A673 (cell line): ENCODE measurements at regions not wholly inside any gene's neighbourhood (a gene's known extent, or its start where the extent isn't known, plus 50 kb on each side); places are given as distances from the start of the nearest gene placed in this dataset.

Source experiments
- BruUV-seq: library from RNA; stranded (reverse); fragments of 400-500 nt; replicated peaks from 2 replicates; lab custom pipeline; 2021; lab: Mats Ljungman, UMichigan
- CTCF ChIA-PET: fragments of 300-600 bp; sonication (Branson Sonifier 250); formaldehyde crosslinking; loops from one replicate; lab custom pipeline; 2022; ENCODE audit warnings: antibody characterized with exemption; lab: Charles Lee
- POLR2A ChIA-PET: fragments of 300-600 bp; sonication (Branson Sonifier 250); formaldehyde crosslinking; loops from one replicate; lab custom pipeline; 2022; ENCODE audit warnings: antibody characterized with exemption; ENCODE audit not compliant: low non-redundant PET; lab: Charles Lee
- DNase-seq: peaks from one replicate; pipeline ENCODE4 v3.0.0-alpha.2; 2015; ENCODE audit warnings: low spot score
- H3K27ac ChIP-seq: fragments of 200-600 bp; sonication (generic); 2 replicates; pipeline ENCODE4 v1.5.1; 2016; ENCODE audit warnings: mixed run types, low read depth, mild to moderate bottlenecking, mixed read lengths, antibody characterized with exemption, low read length; ENCODE audit not compliant: poor library complexity, severe bottlenecking
- H3K27me3 ChIP-seq: fragments of 200-600 bp; sonication (generic); replicated peaks from 2 replicates; pipeline ENCODE4 v1.6.1; 2017; ENCODE audit warnings: mixed run types, low read depth, mild to moderate bottlenecking, mixed read lengths, antibody characterized with exemption, low read length; ENCODE audit not compliant: insufficient read depth, poor library complexity
- H3K36me3 ChIP-seq: fragments of 200-600 bp; sonication (generic); 2 replicates; pipeline ENCODE4 v1.6.1; 2016; ENCODE audit warnings: mixed run types, mild to moderate bottlenecking, mixed read lengths, antibody characterized with exemption, low read length; ENCODE audit not compliant: insufficient read depth, poor library complexity, severe bottlenecking
- H3K4me1 ChIP-seq: fragments of 200-600 bp; sonication (generic); 2 replicates; pipeline ENCODE4 v1.6.1; 2017; ENCODE audit warnings: mixed run types, mild to moderate bottlenecking, mixed read lengths, antibody characterized with exemption, low read length; ENCODE audit not compliant: insufficient read depth, poor library complexity, severe bottlenecking
- H3K4me3 ChIP-seq: fragments of 200-600 bp; sonication (generic); 2 replicates; pipeline ENCODE4 v1.5.1; 2016; ENCODE audit warnings: low read depth, mixed run types, mild to moderate bottlenecking, mixed read lengths, low read length; ENCODE audit not compliant: poor library complexity, severe bottlenecking
- H3K9me3 ChIP-seq: fragments of 200-600 bp; sonication (generic); 2 replicates; pipeline ENCODE4 v1.6.1; 2016; ENCODE audit warnings: mixed run types, low read depth, mild to moderate bottlenecking, mixed read lengths, antibody characterized with exemption, low read length; ENCODE audit not compliant: poor library complexity, severe bottlenecking
- EZH2 ChIP-seq: fragments of 200-600 bp; sonication (generic); IDR thresholded peaks from 2 replicates; pipeline ENCODE4 v1.6.1; 2017; ENCODE audit warnings: borderline replicate concordance, low read depth, mild to moderate bottlenecking, mixed read lengths, antibody characterized with exemption, low read length; ENCODE audit not compliant: poor library complexity, severe bottlenecking
- intact Hi-C: fragments of 100-400 bp; cut with micrococcal nuclease; formaldehyde crosslinking; loops from one replicate; pipeline ENCODE4 v1.10.0; 2022; ENCODE audit not compliant: unreplicated experiment
- TF ChIP-seq, protein P1 (sequence below): fragments of 300-800, 200-600 bp; sonication (generic); conservative IDR thresholded peaks from 2 replicates; pipeline ENCODE4 v1.5.1; 2017; ENCODE audit warnings: low read depth, mild to moderate bottlenecking, antibody characterized with exemption, low read length, moderate library complexity, mixed read lengths

GRCh38 chr7:138169441-138169851 is 93.2 kb downstream of the AKR1D1 start:
- Histone ChIP-seq H3K27me3 (no peaks in the 10 kb centered on the region), H3K4me1 (no peaks in the 10 kb centered on the region), H3K36me3 (no peaks in the 10 kb centered on the region), H3K27ac (no peak overlapping the region), H3K4me3 (no peak overlapping the region), H3K9me3 (no peaks in the 10 kb centered on the region)
- ChIA-PET CTCF (interaction anchor here (0.6 kb wide), 1 partner anchor 10 kb away, joined by 3 read pairs; no protein-coding TSS in a partner anchor), POLR2A (no interaction called here)
- DNase-seq = no peak
- intact Hi-C loops = loop anchor here (10.0 kb wide), 3 partner anchors 265 to 695 kb away; no protein-coding TSS in a partner anchor
- TF ChIP-seq, protein P1, sequence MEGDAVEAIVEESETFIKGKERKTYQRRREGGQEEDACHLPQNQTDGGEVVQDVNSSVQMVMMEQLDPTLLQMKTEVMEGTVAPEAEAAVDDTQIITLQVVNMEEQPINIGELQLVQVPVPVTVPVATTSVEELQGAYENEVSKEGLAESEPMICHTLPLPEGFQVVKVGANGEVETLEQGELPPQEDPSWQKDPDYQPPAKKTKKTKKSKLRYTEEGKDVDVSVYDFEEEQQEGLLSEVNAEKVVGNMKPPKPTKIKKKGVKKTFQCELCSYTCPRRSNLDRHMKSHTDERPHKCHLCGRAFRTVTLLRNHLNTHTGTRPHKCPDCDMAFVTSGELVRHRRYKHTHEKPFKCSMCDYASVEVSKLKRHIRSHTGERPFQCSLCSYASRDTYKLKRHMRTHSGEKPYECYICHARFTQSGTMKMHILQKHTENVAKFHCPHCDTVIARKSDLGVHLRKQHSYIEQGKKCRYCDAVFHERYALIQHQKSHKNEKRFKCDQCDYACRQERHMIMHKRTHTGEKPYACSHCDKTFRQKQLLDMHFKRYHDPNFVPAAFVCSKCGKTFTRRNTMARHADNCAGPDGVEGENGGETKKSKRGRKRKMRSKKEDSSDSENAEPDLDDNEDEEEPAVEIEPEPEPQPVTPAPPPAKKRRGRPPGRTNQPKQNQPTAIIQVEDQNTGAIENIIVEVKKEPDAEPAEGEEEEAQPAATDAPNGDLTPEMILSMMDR = no peak
- BruUV-seq = no TSS peak

GRCh38 chr7:138170298-138170697 is 94.0 kb downstream of the AKR1D1 start:
- no TSS peak for BruUV-seq
- Histone ChIP-seq H3K27me3 (no peaks in the 10 kb centered on the region), H3K4me1 (no peaks in the 10 kb centered on the region), H3K4me3 (no peak overlapping the region), H3K9me3 (no peaks in the 10 kb centered on the region), H3K36me3 (no peaks in the 10 kb centered on the region), H3K27ac (no peak overlapping the region)
- DNase-seq = no peak
- POLR2A ChIA-PET = no interaction called here
- CTCF ChIA-PET = no interaction called here
- TF ChIP-seq, protein P1 = no peak
- TF ChIP-seq EZH2 = no peak
- intact Hi-C loops = no loop called here

- intact Hi-C loops = no loop called here
- Histone ChIP-seq H3K9me3 (no peaks in the 10 kb centered on the region), H3K4me3 (no peak overlapping the region), H3K27ac (no peak overlapping the region), H3K36me3 (no peaks in the 10 kb centered on the region), H3K27me3 (no peaks in the 10 kb centered on the region), H3K4me1 (no peaks in the 10 kb centered on the region)
- ChIA-PET CTCF (no interaction called here), POLR2A (no interaction called here)
- no peak for DNase-seq
- TF ChIP-seq EZH2 = no peak
- TF ChIP-seq, protein P1 = no peak
- no TSS peak for BruUV-seq
Observed at GRCh38 chr7:138170959-138171703, 94.9 kb downstream of the AKR1D1 start.
